Adipocyte (in vitro differentiated cells): ENCODE measurements at regions not wholly inside any gene's neighbourhood (a gene's known extent, or its start where the extent isn't known, plus 50 kb on each side); places are given as distances from the start of the nearest gene placed in this dataset.

Experiments
- DNase-seq: peaks from one replicate; pipeline ENCODE4 v3.0.0-alpha.2; 2015; ENCODE audit warnings: low read depth
- H3K27me3 ChIP-seq: replicated peaks from 2 replicates; pipeline ENCODE4 v1.7.0; 2013; ENCODE audit warnings: mild to moderate bottlenecking, low read length, moderate library complexity; ENCODE audit not compliant: control insufficient read depth, insufficient read depth
- H3K36me3 ChIP-seq: 2 replicates; pipeline ENCODE4 v1.7.0; 2013; ENCODE audit warnings: low read length, mild to moderate bottlenecking, moderate library complexity; ENCODE audit not compliant: control insufficient read depth, insufficient read depth, severe bottlenecking
- H3K4me1 ChIP-seq: 2 replicates; pipeline ENCODE4 v1.7.0; 2013; ENCODE audit warnings: mild to moderate bottlenecking, low read length, moderate library complexity; ENCODE audit not compliant: control insufficient read depth, insufficient read depth
- H3K4me3 ChIP-seq: 2 replicates; pipeline ENCODE4 v1.7.0; 2013; ENCODE audit warnings: mild to moderate bottlenecking, low read length, moderate library complexity
- H3K9ac ChIP-seq: 2 replicates; pipeline ENCODE4 v1.7.0; 2013; ENCODE audit warnings: mild to moderate bottlenecking, low read length, moderate library complexity
- H3K9me3 ChIP-seq: 2 replicates; pipeline ENCODE4 v1.7.0; 2013; ENCODE audit warnings: mild to moderate bottlenecking, low read length, moderate library complexity; ENCODE audit not compliant: control insufficient read depth

GRCh38 chr10:62735464-62736167 lies 68.9 kb upstream of the ADO start:
- Histone ChIP-seq H3K36me3 (no peaks in the 10 kb centered on the region), H3K4me1 (peaks cover 37% of the 10 kb centered on the region), H3K27me3 (no peaks in the 10 kb centered on the region), H3K9me3 (no peaks in the 10 kb centered on the region), H3K4me3 (no peak overlapping the region), H3K9ac (no peak overlapping the region)
- DNase-seq = peak; percentile 17

GRCh38 chr10:62736168-62736546 lies 68.4 kb upstream of the ADO start:
- Histone ChIP-seq H3K27me3 (no peaks in the 10 kb centered on the region), H3K9me3 (no peaks in the 10 kb centered on the region)

GRCh38 chr10:62738916-62739315 lies 65.6 kb upstream of the ADO start:
- Histone ChIP-seq H3K9ac (no peak overlapping the region), H3K9me3 (no peaks in the 10 kb centered on the region), H3K4me3 (no peak overlapping the region), H3K27me3 (no peaks in the 10 kb centered on the region), H3K36me3 (no peaks in the 10 kb centered on the region), H3K4me1 (peaks cover 42% of the 10 kb centered on the region)
- DNase-seq = no peak

More at GRCh38 chr10:62736168-62736546, 68.4 kb upstream of the ADO start:
- Histone ChIP-seq H3K9ac (no peak overlapping the region), H3K4me3 (no peak overlapping the region), H3K4me1 (peaks cover 37% of the 10 kb centered on the region), H3K36me3 (no peaks in the 10 kb centered on the region)
- no peak for DNase-seq

- H3K36me3 ChIP-seq = no peaks in the 10 kb centered on the region
These were observed 63.4 kb upstream of the ADO start for GRCh38 chr10:62740885-62741745.

GRCh38 chr10:62741996-62742395 lies 62.5 kb upstream of the ADO start:
- Histone ChIP-seq H3K36me3 (no peaks in the 10 kb centered on the region), H3K4me3 (no peak overlapping the region), H3K9me3 (no peaks in the 10 kb centered on the region), H3K9ac (no peak overlapping the region), H3K27me3 (no peaks in the 10 kb centered on the region), H3K4me1 (peaks cover 32% of the 10 kb centered on the region)
- no peak for DNase-seq

More at GRCh38 chr10:62740885-62741745, 63.4 kb upstream of the ADO start:
- Histone ChIP-seq H3K4me1 (peaks cover 33% of the 10 kb centered on the region), H3K4me3 (no peak overlapping the region), H3K9me3 (no peaks in the 10 kb centered on the region), H3K27me3 (no peaks in the 10 kb centered on the region), H3K9ac (no peak overlapping the region)
- no peak for DNase-seq

- no peaks in the 10 kb centered on the region for H3K9me3 ChIP-seq
- no peak overlapping the region for H3K9ac ChIP-seq
- no peaks in the 10 kb centered on the region for H3K27me3 ChIP-seq
- no peak overlapping the region for H3K4me3 ChIP-seq
- no peak for DNase-seq
- H3K36me3 ChIP-seq = no peaks in the 10 kb centered on the region
- peaks cover 32% of the 10 kb centered on the region for H3K4me1 ChIP-seq
These were observed 61.9 kb upstream of the ADO start for GRCh38 chr10:62742536-62743061.

GRCh38 chr10:62744136-62744535 lies 60.4 kb upstream of the ADO start:
- DNase-seq = no peak
- no peaks in the 10 kb centered on the region for H3K36me3 ChIP-seq
- H3K4me3 ChIP-seq = no peak overlapping the region
- no peaks in the 10 kb centered on the region for H3K9me3 ChIP-seq
- peaks cover 19% of the 10 kb centered on the region for H3K4me1 ChIP-seq
- no peak overlapping the region for H3K9ac ChIP-seq
- no peaks in the 10 kb centered on the region for H3K27me3 ChIP-seq

GRCh38 chr10:62745581-62745980 lies 58.9 kb upstream of the ADO start:
- Histone ChIP-seq H3K9ac (no peak overlapping the region), H3K36me3 (no peaks in the 10 kb centered on the region), H3K4me3 (no peak overlapping the region), H3K9me3 (no peaks in the 10 kb centered on the region), H3K27me3 (no peaks in the 10 kb centered on the region), H3K4me1 (peaks cover 17% of the 10 kb centered on the region)
- DNase-seq = no peak

- peaks cover 15% of the 10 kb centered on the region for H3K4me1 ChIP-seq
- H3K9ac ChIP-seq = no peak overlapping the region
- peak; percentile 4 for DNase-seq
- H3K4me3 ChIP-seq = no peak overlapping the region
- H3K27me3 ChIP-seq = no peaks in the 10 kb centered on the region
- H3K36me3 ChIP-seq = no peaks in the 10 kb centered on the region
- H3K9me3 ChIP-seq = no peaks in the 10 kb centered on the region
These were observed 57.4 kb upstream of the ADO start for GRCh38 chr10:62746951-62747729.

- no peaks in the 10 kb centered on the region for H3K9me3 ChIP-seq
- no peak overlapping the region for H3K9ac ChIP-seq
- H3K36me3 ChIP-seq = no peaks in the 10 kb centered on the region
- no peak overlapping the region for H3K4me3 ChIP-seq
- DNase-seq = no peak
- H3K27me3 ChIP-seq = no peaks in the 10 kb centered on the region
- H3K4me1 ChIP-seq = peaks cover 7% of the 10 kb centered on the region
These were observed 56.1 kb upstream of the ADO start for GRCh38 chr10:62748386-62748785.
